ENCODE measurements at regions not wholly inside any gene's neighbourhood (a gene's known extent, or its start where the extent isn't known, plus 50 kb on each side); places are given as distances from the start of the nearest gene placed in this dataset.
"Not testable (repeated sequence)": the region's sequence is repeated elsewhere in the genome, so short reads cannot be mapped to it uniquely, and the experiment has no call there.

DNA sequence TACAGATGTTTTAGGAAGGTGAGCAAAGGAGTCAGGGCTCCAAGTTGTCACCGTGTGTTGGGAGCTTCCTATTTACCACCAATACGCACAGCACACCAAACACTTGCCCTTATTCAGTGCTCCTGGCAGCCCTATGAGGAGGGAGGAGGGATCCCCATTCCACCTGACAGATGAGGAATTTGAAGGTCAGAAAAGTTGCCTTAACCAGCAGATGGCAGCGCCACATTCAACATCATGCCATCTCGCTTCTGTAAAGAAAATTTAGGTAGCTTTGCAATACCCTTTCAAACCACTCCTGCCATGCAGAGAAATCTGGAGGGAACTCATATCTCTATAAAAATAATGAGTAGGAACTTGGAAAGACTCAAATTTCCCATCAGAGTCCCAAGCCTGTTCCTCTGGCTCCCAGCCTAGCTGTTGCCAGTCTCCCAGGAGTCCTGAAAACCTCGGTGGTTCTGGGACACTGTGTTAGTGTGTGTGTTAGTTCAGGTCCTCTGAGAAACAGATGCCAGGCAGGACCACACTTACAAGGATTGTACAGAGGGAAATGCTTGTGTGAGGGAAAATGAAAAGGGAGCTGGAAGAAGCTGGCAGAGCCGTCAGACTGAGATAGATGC, 410.5 kb downstream of the MED13L start:
- H3K36me3 ChIP-seq (replicated peaks in 1 of 2; ENCODE audit: control insufficient read depth in 1 of 2, insufficient read depth in 2 of 2, low read length in 1 of 2), result no peaks in the 10 kb centered on the region
- peak; percentile 42; the same call in 1 of the 2 replicates for TF ChIP-seq RAD21 (IDR thresholded peaks at IDR 0.05; ENCODE audit: low read length)
- TF ChIP-seq TAF1 (IDR thresholded peaks at IDR 0.05; ENCODE audit: borderline replicate concordance, low read depth, low read length), result no peak
- no peak for TF ChIP-seq EZH2phosphoT487 (IDR thresholded peaks at IDR 0.05; ENCODE audit: borderline replicate concordance, low read depth)
- TF ChIP-seq, protein P1, sequence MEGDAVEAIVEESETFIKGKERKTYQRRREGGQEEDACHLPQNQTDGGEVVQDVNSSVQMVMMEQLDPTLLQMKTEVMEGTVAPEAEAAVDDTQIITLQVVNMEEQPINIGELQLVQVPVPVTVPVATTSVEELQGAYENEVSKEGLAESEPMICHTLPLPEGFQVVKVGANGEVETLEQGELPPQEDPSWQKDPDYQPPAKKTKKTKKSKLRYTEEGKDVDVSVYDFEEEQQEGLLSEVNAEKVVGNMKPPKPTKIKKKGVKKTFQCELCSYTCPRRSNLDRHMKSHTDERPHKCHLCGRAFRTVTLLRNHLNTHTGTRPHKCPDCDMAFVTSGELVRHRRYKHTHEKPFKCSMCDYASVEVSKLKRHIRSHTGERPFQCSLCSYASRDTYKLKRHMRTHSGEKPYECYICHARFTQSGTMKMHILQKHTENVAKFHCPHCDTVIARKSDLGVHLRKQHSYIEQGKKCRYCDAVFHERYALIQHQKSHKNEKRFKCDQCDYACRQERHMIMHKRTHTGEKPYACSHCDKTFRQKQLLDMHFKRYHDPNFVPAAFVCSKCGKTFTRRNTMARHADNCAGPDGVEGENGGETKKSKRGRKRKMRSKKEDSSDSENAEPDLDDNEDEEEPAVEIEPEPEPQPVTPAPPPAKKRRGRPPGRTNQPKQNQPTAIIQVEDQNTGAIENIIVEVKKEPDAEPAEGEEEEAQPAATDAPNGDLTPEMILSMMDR (IDR thresholded peaks at IDR 0.05), result peak; percentile 30; the same call in 1 of the 2 replicates
- TF ChIP-seq, protein P2, sequence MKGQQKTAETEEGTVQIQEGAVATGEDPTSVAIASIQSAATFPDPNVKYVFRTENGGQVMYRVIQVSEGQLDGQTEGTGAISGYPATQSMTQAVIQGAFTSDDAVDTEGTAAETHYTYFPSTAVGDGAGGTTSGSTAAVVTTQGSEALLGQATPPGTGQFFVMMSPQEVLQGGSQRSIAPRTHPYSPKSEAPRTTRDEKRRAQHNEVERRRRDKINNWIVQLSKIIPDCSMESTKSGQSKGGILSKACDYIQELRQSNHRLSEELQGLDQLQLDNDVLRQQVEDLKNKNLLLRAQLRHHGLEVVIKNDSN (IDR thresholded peaks at IDR 0.05; ENCODE audit: borderline replicate concordance, low read depth), result no peak
- H3K9me3 ChIP-seq, result no peaks in the 10 kb centered on the region
- no peak overlapping the region for H2AFZ ChIP-seq (ENCODE audit: low read depth)
- no peaks in the 10 kb centered on the region for H3K9me2 ChIP-seq
- no peaks in the 10 kb centered on the region for H4K20me1 ChIP-seq (ENCODE audit: insufficient read depth)
- no peak overlapping the region for H3K4me2 ChIP-seq
- H3K27me3 ChIP-seq (ENCODE audit: insufficient read depth), result no peaks in the 10 kb centered on the region
- POLR2A ChIA-PET, result no interaction called here
- no peaks in the 10 kb centered on the region for H3K79me2 ChIP-seq (ENCODE audit: insufficient read depth)
- H3K4me3 ChIP-seq (ENCODE audit: low read depth in 2 of 2, low read length in 1 of 2), result no peak overlapping the region
- peaks cover 0 to 9% of the 10 kb centered on the region in 2 experiments; a peak in 1 of 4 replicates for H3K4me1 ChIP-seq (ENCODE audit: control insufficient read depth in 1 of 2, insufficient read depth in 2 of 2, low read depth in 1 of 2, low read length in 1 of 2)
- H3K9ac ChIP-seq, result no peak overlapping the region
- CTCF ChIA-PET, result interaction anchor here (0.6 to 1.8 kb wide), 9 partner anchors 12 to 842 kb away, joined by 3 to 7 read pairs (median 3); no protein-coding TSS in a partner anchor
- no peaks in the 10 kb centered on the region for H3F3A ChIP-seq (replicated peaks; ENCODE audit: insufficient read depth)
- peak; percentile 22 for DNase-seq
- H3K27ac ChIP-seq (ENCODE audit: low read depth in 2 of 2, low read length in 1 of 2), result no peak overlapping the region
- 67% methylated on average over 6 of the region's 6 CpGs for WGBS (ENCODE audit: low lambda C conversion rate)

- 25% methylated on average over 3 of the region's 3 CpGs for WGBS (ENCODE audit: low lambda C conversion rate)
- H3K27me3 ChIP-seq (ENCODE audit: insufficient read depth), result not testable (repeated sequence)
Measured at GRCh38 chr12:115866281-115866680, 411.2 kb downstream of the MED13L start.

GRCh38 chr12:115864396-115864795, 413.1 kb downstream of the MED13L start:
- CTCF ChIA-PET, result interaction anchor here (1.5 to 1.7 kb wide), 2 partner anchors 11 to 844 kb away, joined by 3 to 5 read pairs; no protein-coding TSS in a partner anchor
- WGBS (ENCODE audit: low lambda C conversion rate), result 33% methylated on average over 2 of the region's 2 CpGs
- no peak overlapping the region for H3K27ac ChIP-seq (ENCODE audit: low read depth in 2 of 2, low read length in 1 of 2)
- H3K79me2 ChIP-seq (ENCODE audit: insufficient read depth), result no peaks in the 10 kb centered on the region
- no peak overlapping the region for H3K9ac ChIP-seq
- H3F3A ChIP-seq (replicated peaks; ENCODE audit: insufficient read depth), result no peaks in the 10 kb centered on the region
- DNase-seq, result no peak
- no peak overlapping the region for H2AFZ ChIP-seq (ENCODE audit: low read depth)
- H4K20me1 ChIP-seq (ENCODE audit: insufficient read depth), result no peaks in the 10 kb centered on the region
- H3K9me2 ChIP-seq, result no peaks in the 10 kb centered on the region
- H3K4me1 ChIP-seq (ENCODE audit: control insufficient read depth in 1 of 2, insufficient read depth in 2 of 2, low read depth in 1 of 2, low read length in 1 of 2), result peaks cover 0 to 4% of the 10 kb centered on the region in 2 experiments; a peak in 1 of 4 replicates
- no peaks in the 10 kb centered on the region for H3K9me3 ChIP-seq
- H3K4me2 ChIP-seq, result no peak overlapping the region
- no peaks in the 10 kb centered on the region for H3K36me3 ChIP-seq (replicated peaks in 1 of 2; ENCODE audit: control insufficient read depth in 1 of 2, insufficient read depth in 2 of 2, low read length in 1 of 2)
- no peaks in the 10 kb centered on the region for H3K27me3 ChIP-seq (ENCODE audit: insufficient read depth)
- POLR2A ChIA-PET, result no interaction called here
- no peak overlapping the region for H3K4me3 ChIP-seq (ENCODE audit: low read depth in 2 of 2, low read length in 1 of 2)
- TF ChIP-seq USF2 (IDR thresholded peaks at IDR 0.05; ENCODE audit: borderline replicate concordance, low read depth, low read length) (no peak), FOSL2 (IDR thresholded peaks at IDR 0.05; ENCODE audit: borderline replicate concordance, low read depth) (no peak), NRF1 (IDR thresholded peaks at IDR 0.05; ENCODE audit: low read depth, low read length) (no peak), FOXJ3 (CRISPR knock-in tag; IDR thresholded peaks at IDR 0.05) (no peak), MEF2A (IDR thresholded peaks at IDR 0.05; ENCODE audit: borderline replicate concordance, low read depth) (no peak), RXRA (IDR thresholded peaks at IDR 0.05; ENCODE audit: borderline replicate concordance, low read depth) (no peak), CHD2 (IDR thresholded peaks at IDR 0.05; ENCODE audit: low read length, partially characterized antibody) (no peak), TAF1 (IDR thresholded peaks at IDR 0.05; ENCODE audit: borderline replicate concordance, low read depth, low read length) (no peak), NFIC (IDR thresholded peaks at IDR 0.05; ENCODE audit: borderline replicate concordance) (no peak), YY1 (IDR thresholded peaks at IDR 0.05; ENCODE audit: low read depth) (no peak)
- TF ChIP-seq, protein P3, sequence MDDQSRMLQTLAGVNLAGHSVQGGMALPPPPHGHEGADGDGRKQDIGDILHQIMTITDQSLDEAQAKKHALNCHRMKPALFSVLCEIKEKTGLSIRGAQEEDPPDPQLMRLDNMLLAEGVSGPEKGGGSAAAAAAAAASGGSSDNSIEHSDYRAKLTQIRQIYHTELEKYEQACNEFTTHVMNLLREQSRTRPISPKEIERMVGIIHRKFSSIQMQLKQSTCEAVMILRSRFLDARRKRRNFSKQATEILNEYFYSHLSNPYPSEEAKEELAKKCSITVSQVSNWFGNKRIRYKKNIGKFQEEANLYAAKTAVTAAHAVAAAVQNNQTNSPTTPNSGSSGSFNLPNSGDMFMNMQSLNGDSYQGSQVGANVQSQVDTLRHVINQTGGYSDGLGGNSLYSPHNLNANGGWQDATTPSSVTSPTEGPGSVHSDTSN (IDR thresholded peaks at IDR 0.05), result no peak

More at GRCh38 chr12:115866281-115866680, 411.2 kb downstream of the MED13L start:
- H4K20me1 ChIP-seq (ENCODE audit: insufficient read depth); H3K36me3 ChIP-seq (replicated peaks in 1 of 2; ENCODE audit: control insufficient read depth in 1 of 2, insufficient read depth in 2 of 2, low read length in 1 of 2); H2AFZ ChIP-seq (ENCODE audit: low read depth); DNase-seq; H3K4me1 ChIP-seq (ENCODE audit: control insufficient read depth in 1 of 2, insufficient read depth in 2 of 2, low read depth in 1 of 2, low read length in 1 of 2); H3F3A ChIP-seq (replicated peaks; ENCODE audit: insufficient read depth); H3K9ac ChIP-seq; H3K27ac ChIP-seq (ENCODE audit: low read depth in 2 of 2, low read length in 1 of 2); H3K79me2 ChIP-seq (ENCODE audit: insufficient read depth); H3K9me3 ChIP-seq; H3K4me3 ChIP-seq (ENCODE audit: low read depth in 2 of 2, low read length in 1 of 2); POLR2A ChIA-PET; H3K9me2 ChIP-seq; H3K4me2 ChIP-seq: not testable (repeated sequence)
- CTCF ChIA-PET, result interaction anchor here (0.5 to 1.8 kb wide), 6 partner anchors 13 to 1204 kb away, joined by 3 to 7 read pairs (median 3); no protein-coding TSS in a partner anchor

All from SK-N-SH (cell line).